ENCODE measurements at regions not wholly inside any gene's neighbourhood (a gene's known extent, or its start where the extent isn't known, plus 50 kb on each side); places are given as distances from the start of the nearest gene placed in this dataset.

DNA sequence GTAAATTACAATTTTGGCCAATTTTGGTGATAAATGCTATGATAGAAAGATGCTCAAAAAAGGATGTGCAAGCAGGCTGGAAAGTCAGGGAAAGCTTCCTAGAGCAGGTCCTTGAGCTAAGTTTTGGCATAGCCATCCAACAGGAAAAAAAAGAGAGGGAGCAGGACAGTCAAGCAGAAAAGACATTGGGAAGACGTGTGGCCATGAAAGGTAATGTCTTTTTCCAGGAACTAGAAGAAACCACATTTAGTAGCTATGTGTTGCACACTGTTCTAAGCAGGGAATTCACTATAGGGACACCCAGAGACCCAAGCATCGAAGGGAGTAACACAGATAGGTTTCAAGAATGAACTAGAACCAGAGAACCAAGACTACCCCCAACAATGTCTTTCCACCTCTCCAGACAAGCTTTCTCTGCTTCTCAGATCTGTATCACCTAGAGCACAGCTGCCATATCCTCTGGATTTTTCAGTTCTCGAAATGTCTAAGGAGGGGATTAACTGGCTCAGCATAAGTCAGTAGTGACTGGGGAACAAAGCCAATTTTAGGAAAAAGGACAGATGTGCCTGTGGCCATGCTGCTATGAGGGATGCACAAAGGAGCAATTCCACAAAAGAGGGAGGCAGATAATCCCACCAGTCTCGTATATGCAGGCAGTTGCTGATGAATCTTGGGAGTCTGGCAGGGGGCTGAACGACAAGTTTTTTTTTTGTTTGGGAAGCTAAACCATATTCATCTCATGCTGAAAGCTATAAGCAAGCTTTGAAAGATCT, 97.1 kb upstream of the DAB1 start:
- TF ChIP-seq, protein P1, sequence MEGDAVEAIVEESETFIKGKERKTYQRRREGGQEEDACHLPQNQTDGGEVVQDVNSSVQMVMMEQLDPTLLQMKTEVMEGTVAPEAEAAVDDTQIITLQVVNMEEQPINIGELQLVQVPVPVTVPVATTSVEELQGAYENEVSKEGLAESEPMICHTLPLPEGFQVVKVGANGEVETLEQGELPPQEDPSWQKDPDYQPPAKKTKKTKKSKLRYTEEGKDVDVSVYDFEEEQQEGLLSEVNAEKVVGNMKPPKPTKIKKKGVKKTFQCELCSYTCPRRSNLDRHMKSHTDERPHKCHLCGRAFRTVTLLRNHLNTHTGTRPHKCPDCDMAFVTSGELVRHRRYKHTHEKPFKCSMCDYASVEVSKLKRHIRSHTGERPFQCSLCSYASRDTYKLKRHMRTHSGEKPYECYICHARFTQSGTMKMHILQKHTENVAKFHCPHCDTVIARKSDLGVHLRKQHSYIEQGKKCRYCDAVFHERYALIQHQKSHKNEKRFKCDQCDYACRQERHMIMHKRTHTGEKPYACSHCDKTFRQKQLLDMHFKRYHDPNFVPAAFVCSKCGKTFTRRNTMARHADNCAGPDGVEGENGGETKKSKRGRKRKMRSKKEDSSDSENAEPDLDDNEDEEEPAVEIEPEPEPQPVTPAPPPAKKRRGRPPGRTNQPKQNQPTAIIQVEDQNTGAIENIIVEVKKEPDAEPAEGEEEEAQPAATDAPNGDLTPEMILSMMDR (conservative IDR thresholded peaks at IDR 0.05; ENCODE audit: low read depth, low read length) = no peak
- H3K4me3 ChIP-seq (ENCODE audit: low read depth, low read length) = no peak overlapping the region
- no peak for DNase-seq (ENCODE audit: low read depth)

DNA sequence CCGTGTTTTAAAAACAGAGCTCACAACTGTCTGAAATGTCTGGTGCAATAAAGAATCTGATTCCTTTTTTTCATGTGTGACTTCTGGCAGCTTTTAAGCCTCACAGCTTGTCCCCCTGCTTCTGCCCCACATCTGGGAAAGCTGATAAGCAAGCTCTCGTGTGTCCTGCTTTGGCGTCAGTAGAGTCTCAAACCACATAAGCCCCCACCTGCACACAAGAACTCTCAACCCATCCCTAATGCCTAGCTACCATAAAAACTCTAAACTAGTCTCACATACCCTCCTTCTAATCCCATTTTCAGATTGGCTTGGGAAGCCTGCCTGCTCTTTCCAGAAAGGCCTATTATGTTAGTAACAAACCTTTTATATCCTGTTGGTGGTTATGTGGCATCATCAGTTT, 94.6 kb upstream of the DAB1 start:
- no peak for DNase-seq (ENCODE audit: low read depth)
- H3K4me3 ChIP-seq (ENCODE audit: low read depth, low read length) = no peak overlapping the region
- TF ChIP-seq, protein P1 (conservative IDR thresholded peaks at IDR 0.05; ENCODE audit: low read depth, low read length) = no peak

DNA sequence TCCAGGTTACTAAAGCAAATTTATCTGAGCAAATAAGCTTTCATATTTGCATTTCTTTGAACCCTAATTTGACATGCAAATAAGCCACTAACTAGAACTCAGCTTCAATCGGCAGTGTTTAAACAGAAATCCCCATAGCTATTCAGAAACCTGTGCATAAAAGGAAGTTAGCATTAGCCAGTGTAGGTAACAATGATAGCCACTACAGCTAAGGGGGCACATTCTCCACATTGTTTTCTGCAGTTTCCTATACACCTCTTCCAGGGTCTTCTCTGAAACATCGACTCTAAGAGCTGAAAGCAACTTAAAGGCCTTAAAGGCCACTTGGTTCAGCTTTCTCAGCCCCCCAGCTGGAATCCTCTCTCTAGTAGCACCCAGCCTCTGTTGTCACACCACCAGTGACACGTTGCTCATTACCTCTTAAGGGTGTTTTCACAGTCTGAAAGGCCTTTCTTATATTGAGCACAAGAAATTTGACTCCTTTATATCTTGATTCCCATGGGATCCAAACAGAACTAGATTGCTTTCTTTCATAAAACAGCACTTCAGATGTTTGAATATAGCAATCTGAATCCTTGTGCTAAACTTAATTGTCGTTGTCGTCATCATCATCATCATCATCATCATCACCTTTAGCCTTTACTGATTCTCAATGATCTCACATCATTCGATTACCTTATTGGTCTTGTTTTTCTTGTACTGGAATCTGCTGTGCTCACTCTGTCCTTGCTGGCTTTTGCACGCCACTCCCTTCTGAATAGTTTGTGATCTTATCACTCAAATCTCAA, 93.9 kb upstream of the DAB1 start:
- DNase-seq (ENCODE audit: low read depth) = no peak
- TF ChIP-seq, protein P1 (conservative IDR thresholded peaks at IDR 0.05; ENCODE audit: low read depth, low read length) = no peak
- H3K4me3 ChIP-seq (ENCODE audit: low read depth, low read length) = no peak overlapping the region

DNA sequence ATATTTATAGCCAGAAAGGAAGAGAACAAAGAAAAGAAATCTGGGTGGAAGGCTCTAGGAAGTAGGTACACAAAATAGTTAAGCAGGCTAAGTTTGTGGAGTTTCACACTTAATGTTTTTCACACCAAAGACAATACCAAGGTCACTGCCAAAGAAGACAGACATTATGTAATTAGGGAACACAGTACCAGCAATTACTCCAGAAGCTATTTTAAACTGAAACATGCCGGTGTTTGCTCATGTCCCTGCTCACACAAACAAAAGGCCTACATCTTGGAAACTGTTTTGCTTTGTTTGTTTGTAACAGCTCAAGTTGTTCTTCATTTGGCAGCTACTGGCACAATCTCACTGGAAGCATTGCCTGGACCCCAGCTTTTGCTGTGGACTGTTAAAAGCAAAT, 88.5 kb upstream of the DAB1 start:
- DNase-seq (ENCODE audit: low read depth) = no peak
- TF ChIP-seq, protein P1 (conservative IDR thresholded peaks at IDR 0.05; ENCODE audit: low read depth, low read length) = no peak
- H3K4me3 ChIP-seq (ENCODE audit: low read depth, low read length) = no peak overlapping the region

DNA sequence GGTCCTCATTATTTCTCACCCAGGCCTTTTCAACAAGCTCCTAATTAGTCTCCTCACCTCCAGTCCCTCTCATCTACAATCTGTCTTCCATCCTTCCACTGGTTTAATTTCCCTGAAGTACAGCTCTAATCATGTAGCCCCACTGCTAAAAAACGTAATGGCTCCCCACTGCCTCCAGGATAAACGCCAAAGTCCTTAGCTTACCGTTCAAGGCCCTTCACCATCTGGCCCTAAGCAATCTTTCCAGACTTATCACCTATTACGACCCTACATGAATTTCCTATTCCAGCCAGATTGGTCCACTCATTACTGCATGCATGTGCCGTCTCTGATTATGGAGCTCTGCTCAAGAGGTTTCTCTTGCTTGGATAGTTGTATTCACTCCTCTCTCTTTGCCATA, 83.1 kb upstream of the DAB1 start:
- TF ChIP-seq, protein P1 (conservative IDR thresholded peaks at IDR 0.05; ENCODE audit: low read depth, low read length) = no peak
- DNase-seq (ENCODE audit: low read depth) = no peak
- H3K4me3 ChIP-seq (ENCODE audit: low read depth, low read length) = no peak overlapping the region

DNA sequence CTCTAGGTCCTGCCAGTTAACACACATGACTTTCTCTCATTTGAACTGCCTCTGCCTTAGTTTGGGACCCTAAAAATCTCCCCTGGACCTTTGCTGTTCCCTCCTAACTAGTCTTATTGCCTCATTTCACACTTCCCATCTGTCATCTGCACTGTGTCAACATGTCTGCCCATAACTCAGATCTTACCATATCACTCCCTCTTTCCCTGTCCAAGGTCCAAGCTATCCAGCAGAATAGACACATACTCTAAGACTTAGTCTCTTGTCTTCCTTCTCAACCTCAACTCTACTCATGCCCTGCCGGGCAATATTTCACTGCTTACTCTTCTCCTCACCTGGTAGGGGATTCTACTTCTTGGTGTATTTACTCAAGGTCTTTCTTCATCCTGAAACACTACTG, 79.5 kb upstream of the DAB1 start:
- no peak overlapping the region for H3K4me3 ChIP-seq (ENCODE audit: low read depth, low read length)
- no peak for DNase-seq (ENCODE audit: low read depth)
- TF ChIP-seq, protein P1 (conservative IDR thresholded peaks at IDR 0.05; ENCODE audit: low read depth, low read length) = no peak
